HG03521 (cell line): ENCODE measurements at regions not wholly inside any gene's neighbourhood (a gene's known extent, or its start where the extent isn't known, plus 50 kb on each side); places are given as distances from the start of the nearest gene placed in this dataset.
A peak's percentile ranks its signal among the peaks of the same experiment; 100 is the strongest.
"Not testable (repeated sequence)": the region's sequence is repeated elsewhere in the genome, so short reads cannot be mapped to it uniquely, and the experiment has no call there.

Experiments
- ATAC-seq: cut with Tn5 transposase; IDR thresholded peaks from one replicate; pipeline ENCODE4 v1.9.1; 2021; ENCODE audit warnings: mild to moderate bottlenecking, moderate library complexity; ENCODE audit not compliant: unreplicated experiment

DNA sequence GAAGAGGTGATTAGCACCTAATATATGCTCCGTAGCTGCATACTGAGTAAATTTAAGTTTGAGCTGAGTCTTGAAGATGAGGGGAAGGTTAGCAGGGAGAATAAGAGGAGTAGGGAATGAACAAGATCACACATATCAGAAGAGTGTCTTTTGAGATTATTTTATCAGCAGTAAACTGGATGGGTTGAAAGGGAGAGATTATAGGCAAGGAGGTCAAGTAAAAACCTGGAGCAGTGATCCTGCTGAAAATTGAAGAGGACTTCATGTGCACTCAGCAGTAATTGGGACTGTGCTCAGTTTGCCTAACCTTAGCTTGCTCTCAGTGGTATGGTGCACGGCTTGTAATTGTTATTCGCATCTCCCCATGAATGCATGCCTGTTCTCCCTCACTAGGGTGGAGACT is 79.5 kb upstream of the PICALM start:
- ATAC-seq: no peak

DNA sequence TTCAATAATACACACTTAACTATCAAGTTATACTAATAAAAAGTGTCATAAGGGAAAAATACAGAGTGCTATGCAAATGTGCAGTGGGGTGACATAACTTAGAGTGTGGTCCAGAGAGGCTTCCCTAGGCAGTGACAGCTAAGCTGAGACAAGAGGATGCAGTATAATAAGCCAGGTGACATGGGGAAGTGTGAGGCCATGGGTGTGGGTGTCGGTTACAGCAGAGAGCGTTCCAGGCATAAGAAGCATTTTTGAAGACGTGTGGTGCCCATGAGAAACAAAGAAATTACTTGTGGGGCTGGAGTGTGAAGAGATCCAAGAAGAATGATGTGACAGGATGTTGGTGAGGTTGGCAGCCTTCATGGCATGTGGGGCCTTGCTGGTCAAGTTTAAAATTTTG is 78.1 kb upstream of the PICALM start:
- no peak for ATAC-seq

DNA sequence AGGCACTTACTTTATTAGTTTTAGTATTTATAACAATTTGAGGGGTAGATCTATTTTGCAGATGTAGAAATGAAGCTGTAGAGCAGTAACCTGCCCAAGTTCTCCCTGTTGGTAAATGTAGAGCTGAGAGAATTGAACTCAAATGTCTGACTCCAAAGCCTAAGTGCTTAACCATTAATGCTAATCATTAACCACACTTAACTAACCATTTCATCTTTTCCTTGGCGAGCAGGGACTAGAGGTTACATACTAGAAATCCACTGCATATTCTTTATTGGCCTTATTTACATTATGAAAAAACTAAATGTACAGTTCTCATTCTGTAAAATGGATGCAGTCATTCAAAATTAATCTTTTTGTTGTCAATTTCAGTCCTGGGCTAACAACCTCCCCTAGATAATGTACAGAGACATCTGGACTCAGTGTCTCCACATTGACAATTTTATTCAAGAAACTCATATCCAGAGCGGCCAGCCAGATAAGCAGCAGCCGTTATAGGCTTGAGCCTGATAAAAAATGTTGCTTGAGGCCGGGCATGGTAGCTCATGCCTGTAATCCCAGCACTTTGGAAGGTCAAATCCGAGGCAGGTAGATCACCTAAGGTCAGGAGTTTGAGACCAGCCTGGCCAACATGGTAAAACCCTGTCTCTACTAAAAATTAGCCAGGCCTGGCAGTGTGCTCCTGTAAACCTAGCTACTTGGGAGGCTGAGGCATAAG is 76.7 kb upstream of the PICALM start:
- no peak for ATAC-seq

- ATAC-seq: no peak
Measured at GRCh38 chr11:86144846-86145245, 76.0 kb upstream of the PICALM start.

DNA sequence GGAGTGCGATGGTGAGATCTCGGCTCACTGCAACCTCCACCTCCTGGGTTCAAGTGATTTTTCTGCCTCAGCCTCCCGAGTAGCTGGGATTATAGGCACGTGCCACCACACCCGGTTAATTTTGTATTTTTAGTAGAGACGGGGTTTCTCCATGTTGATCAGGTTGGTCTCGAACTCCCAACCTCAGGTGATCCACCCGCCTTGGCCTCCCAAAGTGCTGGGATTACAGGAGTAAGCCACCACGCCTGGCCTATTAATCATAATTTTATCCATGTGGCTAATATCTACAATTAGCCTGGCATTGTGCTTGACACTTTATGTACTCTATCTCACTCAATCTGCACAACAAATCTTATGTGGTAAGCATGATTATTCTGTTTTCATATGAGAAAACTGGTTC is 75.2 kb upstream of the PICALM start:
- ATAC-seq: not testable (repeated sequence)

GRCh38 chr11:86143087-86144030 is 74.5 kb upstream of the PICALM start:
- no peak for ATAC-seq

GRCh38 chr11:86142170-86142569 is 73.3 kb upstream of the PICALM start:
- ATAC-seq: no peak

GRCh38 chr11:86141727-86142126 is 72.8 kb upstream of the PICALM start:
- no peak for ATAC-seq

GRCh38 chr11:86140334-86140990 is 71.6 kb upstream of the PICALM start:
- no peak for ATAC-seq

- peak; percentile 53 for ATAC-seq
Measured at GRCh38 chr11:86138958-86139357, 70.1 kb upstream of the PICALM start.

DNA sequence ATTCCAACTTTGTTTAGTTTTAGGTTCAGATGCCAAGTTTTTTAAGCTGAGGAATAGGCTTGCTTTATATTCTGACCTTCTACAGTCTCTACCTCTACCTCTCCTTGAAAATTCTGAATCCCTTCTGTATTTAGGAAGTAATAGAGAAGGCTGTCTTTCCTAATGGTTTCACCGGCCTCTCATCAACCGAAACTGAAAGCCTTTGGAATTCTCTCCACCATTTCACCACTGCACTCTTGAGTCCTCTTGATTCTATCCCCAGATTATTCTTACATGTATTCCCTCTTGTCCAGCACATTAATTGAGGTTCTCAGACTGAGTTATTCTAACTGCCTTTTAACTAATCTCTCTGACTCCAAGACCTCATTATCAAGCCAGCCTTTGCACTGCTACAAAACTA is 67.7 kb upstream of the PICALM start:
- no peak for ATAC-seq

- no peak for ATAC-seq
Measured at GRCh38 chr11:86135319-86135714, 66.4 kb upstream of the PICALM start.

GRCh38 chr11:86134580-86135318 is 65.9 kb upstream of the PICALM start:
- ATAC-seq: no peak

- no peak for ATAC-seq
Measured at GRCh38 chr11:86132667-86133249, 63.9 kb upstream of the PICALM start.

DNA sequence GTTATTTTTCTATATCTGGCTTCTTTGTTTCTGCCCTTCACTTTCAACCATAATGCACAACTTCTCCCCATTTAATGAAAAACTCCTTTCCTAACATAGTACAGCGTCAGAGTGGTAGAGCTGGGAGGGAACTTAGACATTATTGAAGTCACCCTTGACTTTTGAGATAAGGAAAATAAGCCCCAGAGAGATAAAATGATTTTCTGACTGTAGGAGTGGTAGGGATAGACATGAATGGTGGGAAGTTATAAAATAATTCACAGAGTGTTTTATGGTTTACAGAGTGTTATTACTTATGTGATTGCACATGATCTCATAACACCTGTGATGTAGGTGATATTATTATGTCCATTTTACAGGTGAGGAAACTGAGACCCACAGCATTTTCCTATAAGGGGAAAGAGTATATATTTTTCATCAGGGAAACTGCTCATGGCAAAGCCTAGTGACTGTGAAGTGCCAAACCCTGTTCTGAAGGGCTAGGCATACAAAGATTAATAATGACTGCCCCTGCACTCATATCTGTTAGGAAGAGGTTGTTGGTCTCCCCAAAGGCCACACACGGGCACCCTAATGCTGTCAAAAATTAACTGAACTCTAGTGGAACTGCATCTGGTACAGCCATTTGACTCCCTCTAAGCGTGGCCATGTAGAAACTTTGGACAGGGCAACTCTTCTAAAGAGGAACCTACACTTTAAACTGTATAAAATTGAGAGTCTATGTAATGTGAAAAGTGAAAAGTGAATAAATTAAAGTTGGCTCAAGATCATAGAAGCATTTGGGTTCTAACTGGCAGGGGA is 61.1 kb upstream of the PICALM start:
- no peak for ATAC-seq

DNA sequence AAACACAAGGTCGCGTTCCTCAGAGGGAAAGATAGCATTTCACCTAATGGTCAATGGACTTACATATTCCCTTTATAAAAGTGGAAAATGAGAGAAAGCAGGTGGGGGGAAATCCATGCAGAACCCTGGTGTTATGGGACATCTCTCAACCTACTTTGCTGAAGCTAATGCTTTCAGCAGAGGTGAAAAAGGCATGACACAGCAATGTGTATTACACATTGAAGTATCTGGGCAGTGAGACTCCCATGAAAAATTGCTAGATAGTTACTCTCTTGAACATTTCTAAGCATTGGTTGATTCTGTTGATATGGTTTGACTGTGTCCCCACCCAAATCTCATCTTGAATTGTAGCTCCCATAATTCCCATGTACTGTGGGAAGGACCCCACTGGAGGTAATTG is 60.0 kb upstream of the PICALM start:
- ATAC-seq: no peak

GRCh38 chr11:86126862-86127261 is 58.0 kb upstream of the PICALM start:
- no peak for ATAC-seq

GRCh38 chr11:86124251-86125233 is 55.7 kb upstream of the PICALM start:
- ATAC-seq: no peak

DNA sequence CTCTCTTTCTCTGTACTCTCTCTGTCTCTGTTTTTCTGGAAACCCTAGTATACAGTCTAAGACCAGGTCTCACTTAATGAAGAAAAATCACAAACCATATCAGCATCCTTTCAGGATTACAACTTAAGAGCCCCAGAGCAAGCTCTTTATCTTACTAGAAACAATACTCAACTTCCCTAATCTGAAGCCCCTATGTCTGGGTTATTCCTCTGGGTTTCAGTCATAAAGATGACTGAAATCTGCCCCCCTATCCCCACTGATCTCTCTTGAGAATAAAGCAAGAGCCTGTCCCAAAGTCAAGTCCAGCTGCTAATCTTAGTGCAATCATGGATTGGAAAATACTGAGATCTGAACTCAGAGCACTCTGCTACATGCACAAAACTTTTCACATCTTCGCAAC is 53.9 kb upstream of the PICALM start:
- ATAC-seq: no peak
